MV-4-11 (cell line): ENCODE measurements at regions not wholly inside any gene's neighbourhood (a gene's known extent, or its start where the extent isn't known, plus 50 kb on each side); places are given as distances from the start of the nearest gene placed in this dataset.
"Not testable (repeated sequence)": the region's sequence is repeated elsewhere in the genome, so short reads cannot be mapped to it uniquely, and the experiment has no call there.

Experiments used
- DNase-seq: peaks from one replicate; lab custom pipeline; 2025; lab: John Stamatoyannopoulos, UW

GRCh38 chr5:2381861-2382260 is 369.6 kb downstream of the IRX2 start:
- no peak for DNase-seq

GRCh38 chr5:2381070-2381469 is 370.4 kb downstream of the IRX2 start:
- DNase-seq, result no peak

GRCh38 chr5:2378976-2379375 is 372.5 kb downstream of the IRX2 start:
- DNase-seq, result no peak

GRCh38 chr5:2378108-2378507 is 373.4 kb downstream of the IRX2 start:
- no peak for DNase-seq

GRCh38 chr5:2376486-2376885 is 375.0 kb downstream of the IRX2 start:
- DNase-seq, result no peak

GRCh38 chr5:2375757-2376250 is 375.7 kb downstream of the IRX2 start:
- no peak for DNase-seq

GRCh38 chr5:2375291-2375690 is 376.2 kb downstream of the IRX2 start:
- DNase-seq, result no peak

GRCh38 chr5:2374703-2375102 is 376.8 kb downstream of the IRX2 start:
- DNase-seq, result no peak

GRCh38 chr5:2373631-2374030 is 377.8 kb downstream of the IRX2 start:
- DNase-seq, result no peak

GRCh38 chr5:2371419-2371710 is 380.1 kb downstream of the IRX2 start:
- DNase-seq, result no peak

GRCh38 chr5:2370626-2371418 is 380.7 kb downstream of the IRX2 start:
- DNase-seq, result no peak

- DNase-seq, result no peak
Measured at GRCh38 chr5:2369178-2369577, 382.3 kb downstream of the IRX2 start.

GRCh38 chr5:2366816-2367215 is 384.7 kb downstream of the IRX2 start:
- DNase-seq, result no peak

- DNase-seq, result no peak
Measured at GRCh38 chr5:2357309-2357708, 394.2 kb downstream of the IRX2 start.

GRCh38 chr5:2355859-2356258 is 395.6 kb downstream of the IRX2 start:
- DNase-seq, result no peak

GRCh38 chr5:2353871-2354440 is 397.5 kb downstream of the IRX2 start:
- no peak for DNase-seq

GRCh38 chr5:2353211-2353610 is 398.3 kb downstream of the IRX2 start:
- no peak for DNase-seq

GRCh38 chr5:2352101-2352861 is 399.2 kb downstream of the IRX2 start:
- DNase-seq, result no peak

GRCh38 chr5:2349768-2350167 is 401.7 kb downstream of the IRX2 start:
- DNase-seq, result not testable (repeated sequence)

GRCh38 chr5:2338686-2339085 is 412.8 kb downstream of the IRX2 start:
- no peak for DNase-seq

- DNase-seq, result no peak
Measured at GRCh38 chr5:2335733-2336515, 415.6 kb downstream of the IRX2 start.

GRCh38 chr5:2335125-2335732 is 416.2 kb downstream of the IRX2 start:
- DNase-seq, result no peak
